ENCODE measurements at regions not wholly inside any gene's neighbourhood (a gene's known extent, or its start where the extent isn't known, plus 50 kb on each side); places are given as distances from the start of the nearest gene placed in this dataset.

DNA sequence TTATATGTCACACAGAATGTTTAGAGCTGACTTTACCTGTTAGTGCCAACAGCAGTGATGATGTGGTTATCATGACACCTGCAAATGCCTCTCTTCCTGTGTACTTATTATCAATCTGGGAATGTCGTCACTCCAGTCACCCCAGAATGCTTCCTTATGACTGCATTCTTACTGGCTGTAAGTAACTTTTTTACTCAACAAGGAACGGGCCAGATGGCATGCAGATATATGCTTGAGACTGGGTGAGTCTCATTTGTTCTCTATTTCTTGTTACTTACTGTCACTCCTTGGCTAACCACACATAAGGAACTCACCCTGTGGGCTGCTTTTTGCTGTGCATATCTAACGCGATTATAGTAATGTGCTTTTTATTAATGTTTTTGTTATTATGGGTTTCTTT lies 385.5 kb upstream of the MEF2C start:
- no peak for DNase-seq (ENCODE audit: low read depth)

DNA sequence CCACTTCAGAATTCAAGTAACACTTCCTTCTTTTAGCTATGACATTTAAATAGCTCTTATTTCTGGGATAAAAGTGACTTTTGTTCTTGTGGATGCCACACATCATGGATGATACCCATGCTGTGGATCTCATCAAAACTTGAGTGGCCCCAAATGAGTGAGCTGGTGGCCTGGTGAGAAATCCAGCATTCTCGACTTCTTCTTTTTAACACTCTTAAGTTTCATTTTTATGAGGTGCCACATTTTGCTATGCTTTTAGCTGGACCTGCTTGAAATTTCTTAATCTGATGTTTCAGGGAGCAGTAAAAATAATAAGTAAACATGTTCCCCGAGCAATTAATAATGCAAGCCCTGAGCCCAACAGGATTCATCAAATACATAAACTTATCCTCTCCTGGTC lies 384.8 kb upstream of the MEF2C start:
- no peak for DNase-seq (ENCODE audit: low read depth)

DNA sequence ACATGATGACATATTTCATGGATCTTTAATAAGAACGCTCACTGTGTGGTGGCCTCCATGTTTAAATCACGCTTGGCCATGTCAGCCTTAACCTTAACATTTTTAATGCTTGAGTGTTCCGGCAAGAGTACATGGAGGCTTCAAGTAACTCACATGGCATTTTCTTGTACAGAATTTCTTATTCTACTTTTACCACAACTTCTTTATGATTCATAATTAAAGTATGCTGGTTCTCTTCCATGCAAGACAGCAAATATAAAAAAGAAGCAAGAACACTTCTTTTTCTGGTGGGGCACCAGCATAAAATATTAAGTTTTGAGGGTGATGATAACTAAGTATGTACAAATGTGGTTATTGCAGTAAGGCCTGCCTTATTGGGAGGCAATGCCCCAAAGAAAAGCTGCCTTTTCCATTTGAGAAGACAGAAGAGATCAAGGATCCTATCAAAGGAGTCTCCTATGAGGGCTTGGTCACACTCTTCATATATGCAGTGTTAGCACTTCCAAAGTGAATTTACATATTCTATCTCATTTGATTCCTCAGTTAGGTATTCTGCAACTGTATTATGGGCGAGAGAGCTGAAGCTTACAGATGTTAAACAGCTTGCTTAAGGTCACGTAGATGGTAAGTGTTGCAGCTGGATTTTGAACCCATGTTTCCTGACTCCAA lies 382.7 kb upstream of the MEF2C start:
- DNase-seq (ENCODE audit: low read depth) = peak; percentile 88

DNA sequence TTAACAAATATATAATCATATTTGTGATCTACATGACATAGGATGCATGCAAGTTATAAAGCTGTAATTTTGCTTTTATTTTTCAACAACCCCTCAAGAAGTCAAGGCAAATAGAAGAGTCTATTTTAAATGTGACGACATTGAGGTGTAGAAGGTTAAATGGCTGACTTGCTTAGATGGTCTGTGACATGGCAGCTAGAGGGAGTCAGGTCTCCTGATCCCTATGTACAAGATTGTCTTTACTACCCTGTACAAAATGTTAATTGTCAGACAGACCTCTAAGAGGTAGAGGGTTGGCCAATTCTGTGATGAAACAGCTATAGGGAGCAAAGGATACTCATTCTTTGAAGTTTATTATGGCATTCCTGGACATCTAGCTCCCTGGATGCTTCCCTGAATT lies 380.9 kb upstream of the MEF2C start:
- no peak for DNase-seq (ENCODE audit: low read depth)

DNA sequence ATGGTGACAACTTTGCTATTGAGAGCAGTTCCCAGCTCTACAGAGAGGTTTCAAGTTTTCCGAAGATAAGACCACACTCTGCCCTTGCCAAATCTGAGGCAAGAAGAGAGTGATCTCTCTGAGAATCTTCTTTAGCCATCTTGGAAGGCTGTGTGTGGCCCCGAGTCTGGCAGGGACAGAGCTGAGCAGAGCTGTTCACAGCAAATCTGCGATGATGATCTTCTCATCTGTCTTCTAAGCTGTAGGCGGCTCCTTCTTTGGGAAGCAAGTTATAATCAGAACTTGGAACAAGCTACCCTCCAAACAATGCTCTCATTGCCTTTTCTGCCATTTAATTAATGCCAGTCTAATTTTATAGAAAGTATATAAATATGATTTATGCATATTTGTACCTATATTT lies 379.0 kb upstream of the MEF2C start:
- DNase-seq (ENCODE audit: low read depth) = no peak

DNA sequence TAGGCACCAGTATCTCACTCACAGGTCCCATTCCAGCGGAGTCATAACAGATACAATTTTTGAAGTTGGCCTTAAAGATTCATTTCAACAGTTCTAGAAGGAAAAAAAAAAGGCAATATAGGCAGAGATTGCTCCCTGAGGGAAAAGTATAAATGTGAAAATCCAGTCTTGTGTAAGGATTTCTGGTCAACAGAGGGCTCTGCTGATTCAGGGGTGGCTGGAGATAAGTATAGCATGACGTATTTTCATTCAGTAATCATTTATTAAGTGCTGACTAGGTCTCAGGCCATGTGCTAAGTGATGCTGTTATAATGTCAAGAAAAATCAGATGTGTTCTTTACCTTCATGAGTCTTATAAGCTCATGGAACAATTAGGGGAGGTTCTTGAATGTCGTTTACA lies 377.3 kb upstream of the MEF2C start:
- no peak for DNase-seq (ENCODE audit: low read depth)

DNA sequence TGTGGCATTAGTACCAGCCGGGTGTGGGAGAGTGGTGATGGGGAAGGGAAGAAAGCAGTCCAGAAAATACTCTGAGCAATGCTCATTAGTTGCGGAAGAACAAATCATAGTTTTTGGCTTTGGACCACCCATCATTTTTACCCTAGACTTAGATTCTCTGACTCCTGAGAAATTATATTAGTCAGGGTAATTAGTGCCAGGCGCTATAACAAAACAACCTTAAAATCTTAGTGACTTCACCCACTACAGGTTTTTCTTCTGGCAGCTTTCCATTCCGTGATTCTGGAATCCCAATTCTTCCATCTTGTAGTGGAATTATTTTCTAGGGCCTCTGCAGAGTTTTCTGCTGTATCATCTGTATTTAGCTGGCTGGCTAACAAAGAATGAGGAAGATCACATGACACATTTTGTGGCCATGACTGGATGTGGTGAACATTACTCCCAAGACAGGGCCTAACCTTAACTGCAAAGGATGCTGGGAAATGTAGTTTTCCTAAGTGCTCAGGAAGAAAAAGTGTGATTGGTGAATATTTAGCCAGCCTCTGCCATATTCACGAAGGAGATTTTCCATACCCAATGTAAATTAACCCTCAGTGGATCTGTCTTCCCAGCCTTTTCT lies 373.0 kb upstream of the MEF2C start:
- peak; percentile 82 for DNase-seq (ENCODE audit: low read depth)

DNA sequence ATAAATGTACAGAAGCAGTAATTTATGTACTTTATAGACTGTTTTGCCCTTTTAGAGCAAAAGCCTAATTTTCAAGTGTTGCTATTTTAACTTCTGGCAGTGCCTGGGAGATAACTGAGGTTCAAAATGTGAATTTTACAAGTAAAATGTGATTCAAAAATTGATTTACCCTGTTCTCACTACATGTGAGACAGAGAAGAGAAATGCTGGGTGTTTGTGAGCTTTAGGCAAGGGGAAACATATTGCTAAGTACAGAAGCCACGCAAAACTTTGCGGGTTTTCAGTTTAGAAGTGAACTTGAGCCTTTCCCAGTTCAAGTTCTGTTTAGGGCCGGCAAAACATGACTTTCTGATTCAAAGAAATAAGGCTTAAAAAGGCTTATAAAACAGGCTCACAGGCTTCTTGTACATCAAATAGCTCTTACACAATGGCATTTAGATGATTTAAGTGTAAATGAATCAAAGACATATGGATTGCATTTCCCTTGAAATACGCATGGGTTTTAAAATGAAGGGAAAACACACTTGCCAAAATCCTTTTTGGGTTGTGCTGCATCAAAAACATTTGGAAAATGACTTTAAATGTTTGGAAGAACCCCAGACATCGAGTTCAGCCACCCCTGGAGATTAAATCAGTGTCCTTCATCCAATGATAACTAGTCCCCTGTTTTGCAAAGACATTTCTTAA lies 370.8 kb upstream of the MEF2C start:
- DNase-seq (ENCODE audit: low read depth) = no peak

DNA sequence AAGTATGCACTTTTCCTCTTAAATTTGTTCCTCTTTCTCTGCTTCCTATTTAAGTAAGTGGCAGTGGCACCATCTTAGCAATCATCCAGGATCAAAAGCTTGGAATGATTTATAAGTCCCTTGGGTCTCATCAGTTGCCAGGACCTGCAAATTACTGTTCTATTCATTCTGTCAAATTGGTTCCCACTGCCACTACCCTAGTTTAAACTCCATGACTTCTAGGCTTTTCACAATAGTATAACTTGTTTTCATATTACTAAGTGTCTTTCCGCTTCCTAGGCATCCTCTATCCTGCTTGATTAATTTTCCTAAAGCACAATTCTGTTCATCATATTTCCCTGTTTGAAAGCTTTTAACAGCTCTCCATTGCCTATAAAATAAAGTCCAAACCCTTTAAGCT lies 363.9 kb upstream of the MEF2C start:
- no peak for DNase-seq (ENCODE audit: low read depth)

DNA sequence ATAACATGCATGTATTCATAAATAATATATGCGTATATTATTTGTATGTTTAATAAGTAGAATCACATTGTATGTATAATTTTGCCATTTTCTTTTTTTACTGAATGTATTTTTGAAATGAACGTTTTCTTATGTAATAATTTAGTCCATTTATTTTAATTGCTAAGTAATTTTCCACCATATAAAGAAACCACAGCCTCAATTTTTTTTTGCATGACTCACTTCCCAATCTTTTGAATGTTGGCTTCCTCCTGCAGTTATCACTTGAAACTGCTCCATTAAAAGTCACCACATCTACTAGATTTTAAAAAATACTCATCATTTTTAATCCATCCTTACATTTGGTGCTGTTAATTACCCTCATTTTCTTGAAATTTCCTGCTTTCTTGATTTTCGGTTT lies 363.3 kb upstream of the MEF2C start:
- peak; percentile 23 for DNase-seq (ENCODE audit: low read depth)

DNA sequence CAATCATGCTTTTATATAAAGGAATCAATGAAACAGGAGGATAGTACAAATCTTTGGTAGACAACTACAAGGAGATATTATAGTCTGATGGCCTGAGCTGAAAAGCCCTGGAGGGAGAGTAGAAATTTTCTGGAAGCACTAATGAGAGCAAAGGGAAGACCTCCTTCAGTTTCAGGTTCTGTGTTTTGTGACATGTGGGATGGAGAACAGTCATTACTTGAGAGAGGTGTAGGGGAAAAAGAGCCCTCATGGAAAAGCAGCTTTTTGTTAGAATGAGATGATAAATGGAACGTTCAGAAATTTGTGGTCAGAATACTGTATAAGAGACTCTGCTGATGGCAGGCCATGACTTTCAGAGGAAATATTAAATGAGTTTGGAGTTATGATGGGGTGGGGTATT lies 360.6 kb upstream of the MEF2C start:
- no peak for DNase-seq (ENCODE audit: low read depth)

DNA sequence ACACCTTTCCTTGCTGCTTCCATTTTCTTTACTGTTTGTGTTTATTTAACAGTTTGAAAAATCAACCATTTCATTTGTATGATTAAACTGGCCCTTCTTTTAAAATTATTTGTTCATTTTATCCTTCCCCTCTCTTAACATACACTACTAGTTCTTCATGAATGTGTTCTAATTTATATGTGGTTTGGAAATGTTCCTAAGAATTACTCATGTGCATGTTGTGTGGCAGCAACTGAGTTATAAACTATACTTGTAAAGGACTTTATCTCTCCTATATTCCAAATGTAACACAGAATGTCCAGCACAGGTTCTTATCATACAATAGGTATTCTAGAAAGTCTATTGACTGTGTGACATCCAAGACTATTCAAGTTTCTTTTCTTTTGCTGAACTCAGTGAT lies 358.2 kb upstream of the MEF2C start:
- DNase-seq (ENCODE audit: low read depth) = peak; percentile 19

DNA sequence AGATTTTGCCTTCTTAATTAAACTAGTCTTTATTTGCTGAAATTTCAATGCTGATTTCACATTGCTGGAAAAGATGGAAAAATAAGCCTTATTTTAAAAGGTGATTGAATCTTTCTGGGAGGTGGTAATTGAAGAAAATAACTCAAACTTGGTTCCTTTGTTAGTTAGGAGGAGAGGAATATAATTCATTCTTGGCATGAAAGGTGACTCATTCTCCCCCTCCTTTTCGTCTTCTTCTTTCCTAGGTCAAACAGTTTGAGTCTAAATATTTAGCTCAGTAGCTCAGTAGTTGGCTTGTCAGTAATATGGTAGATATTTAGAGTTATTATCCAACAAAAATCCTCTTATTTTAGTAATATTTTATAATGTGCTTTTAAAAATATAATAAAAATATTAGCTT lies 353.9 kb upstream of the MEF2C start:
- DNase-seq (ENCODE audit: low read depth) = peak; percentile 2

DNA sequence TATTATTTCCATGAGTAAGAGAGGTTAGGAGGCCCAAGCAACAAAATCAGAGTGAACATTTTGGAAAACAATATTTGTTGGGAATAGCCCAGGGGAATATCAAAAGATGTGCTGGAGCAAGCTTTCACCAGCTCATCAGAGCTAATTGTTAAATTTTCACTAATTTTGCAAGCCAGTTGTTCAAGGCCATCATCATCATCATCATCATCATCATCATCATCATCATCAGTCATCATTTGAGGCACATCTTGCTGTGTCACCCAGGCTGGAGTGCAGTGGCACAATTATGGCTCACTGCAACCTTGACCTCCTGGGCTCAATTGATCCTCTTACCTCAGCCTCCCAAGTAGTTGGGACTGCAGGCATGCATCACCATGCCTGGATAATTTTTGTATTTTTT lies 350.5 kb upstream of the MEF2C start:
- DNase-seq (ENCODE audit: low read depth) = no peak

DNA sequence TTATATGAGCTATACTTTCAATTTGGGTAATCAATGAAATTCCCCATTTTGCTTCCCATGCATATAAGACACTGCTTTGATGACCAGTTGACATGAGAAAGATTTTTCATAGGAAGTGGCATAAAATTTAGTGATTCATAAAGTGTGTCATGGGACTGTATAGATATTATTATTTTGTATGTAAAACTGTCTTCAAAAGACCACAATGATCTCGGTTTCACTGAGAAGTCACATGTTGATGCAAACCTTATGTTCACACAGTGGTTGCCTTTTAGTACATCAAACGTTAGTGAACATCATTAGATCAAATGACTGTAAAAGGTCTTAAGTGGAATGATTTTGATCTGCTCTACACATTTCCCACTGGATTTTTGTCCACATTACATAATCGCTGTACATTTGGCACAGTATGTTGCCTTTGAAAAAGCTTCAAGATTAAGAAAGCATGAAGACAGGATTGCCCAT lies 349.2 kb upstream of the MEF2C start:
- DNase-seq (ENCODE audit: low read depth) = no peak

DNA sequence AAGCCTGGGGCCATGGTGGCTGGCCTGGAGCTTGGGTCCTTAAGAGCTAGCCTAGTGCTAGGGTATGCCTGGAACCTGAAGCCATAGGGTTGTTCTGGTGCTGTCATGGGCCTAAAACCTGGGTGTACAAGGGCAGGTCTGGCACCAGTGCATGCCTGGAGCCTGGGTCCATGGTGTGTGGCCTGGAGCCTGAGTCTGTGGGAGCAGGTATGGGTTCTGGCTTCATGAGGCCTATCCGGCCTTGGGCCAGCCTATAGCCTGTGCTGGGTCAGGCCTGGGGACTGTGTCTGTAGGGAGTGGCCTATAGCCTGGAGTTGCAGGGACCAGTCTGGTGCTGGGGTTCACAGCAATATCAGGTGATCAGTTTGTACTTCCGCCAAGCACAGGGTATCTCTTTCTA lies 347.2 kb upstream of the MEF2C start:
- no peak for DNase-seq (ENCODE audit: low read depth)

DNA sequence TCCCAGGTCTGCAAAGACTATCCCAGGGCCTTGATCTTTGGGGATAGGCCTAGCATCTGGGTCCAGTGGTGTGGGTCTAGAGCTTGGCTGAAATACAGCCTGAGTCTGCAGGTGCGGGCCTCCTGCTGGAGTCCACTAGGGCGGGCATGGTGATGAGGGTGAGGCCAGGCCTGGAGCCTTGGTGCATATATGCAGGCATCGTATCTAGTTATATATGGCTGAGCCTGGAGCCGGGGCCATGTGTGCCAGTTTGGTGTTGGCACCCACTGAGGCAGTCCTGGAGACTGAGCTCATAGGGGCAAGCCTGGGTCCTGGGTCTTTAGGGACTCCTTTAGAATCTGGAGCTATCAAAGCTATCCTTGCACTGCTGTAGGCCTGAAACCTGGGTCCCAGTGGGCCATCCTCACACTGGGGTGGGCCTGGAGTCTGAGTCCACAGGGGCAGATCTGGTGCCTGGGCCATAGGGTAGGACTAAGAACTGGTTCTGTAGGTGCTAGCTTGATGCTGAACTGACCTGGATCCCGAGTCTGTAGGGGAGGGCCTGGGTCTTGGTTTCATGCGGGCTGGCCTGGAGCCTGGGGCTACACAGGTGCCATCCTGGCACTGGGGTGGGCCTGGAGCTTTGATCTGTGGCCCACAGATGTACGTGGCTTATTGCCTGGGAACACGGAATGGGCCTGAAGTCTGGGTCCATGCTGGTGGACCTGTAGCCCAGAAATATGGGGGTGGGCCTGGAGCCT lies 346.5 kb upstream of the MEF2C start:
- no peak for DNase-seq (ENCODE audit: low read depth)

DNA sequence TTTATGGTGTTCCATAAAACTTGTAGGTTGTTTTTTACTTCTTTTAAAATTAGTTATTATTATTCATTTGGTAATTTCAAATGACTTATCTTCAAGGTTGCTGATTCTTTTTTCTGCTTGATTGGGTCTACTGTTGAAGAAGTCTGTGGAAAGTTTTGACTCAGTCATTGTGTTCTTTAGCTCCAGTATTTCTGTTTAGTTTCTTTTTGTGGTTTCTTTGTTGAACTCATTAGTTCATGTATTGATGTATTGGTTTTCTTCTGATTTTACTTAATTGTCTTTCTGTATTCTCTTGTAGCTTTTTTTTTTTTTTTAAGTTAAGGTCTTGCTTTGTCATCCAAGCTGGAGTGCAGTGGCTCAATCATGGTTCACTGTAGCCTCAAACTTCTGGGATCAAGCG lies 345.4 kb upstream of the MEF2C start:
- no peak for DNase-seq (ENCODE audit: low read depth)

DNA sequence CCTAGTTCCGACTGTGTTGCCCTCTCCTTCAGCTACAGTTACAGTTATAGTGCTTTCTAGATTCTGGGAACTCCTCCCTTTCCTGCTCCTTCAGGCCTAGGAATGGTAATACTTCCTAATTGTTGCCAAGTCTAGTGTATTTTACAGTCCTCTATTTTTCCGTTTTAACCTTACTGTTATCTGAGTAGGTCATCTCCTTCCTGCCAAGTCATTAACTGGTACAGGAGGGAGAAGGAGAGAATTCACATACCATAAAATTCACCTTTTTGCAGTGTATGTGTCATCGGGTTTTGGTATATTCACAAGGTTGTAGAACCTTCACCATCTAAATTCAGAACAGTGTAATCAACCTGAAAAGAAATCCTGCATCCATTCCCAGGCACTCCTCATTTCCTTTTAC lies 335.4 kb upstream of the MEF2C start:
- no peak for DNase-seq (ENCODE audit: low read depth)

DNA sequence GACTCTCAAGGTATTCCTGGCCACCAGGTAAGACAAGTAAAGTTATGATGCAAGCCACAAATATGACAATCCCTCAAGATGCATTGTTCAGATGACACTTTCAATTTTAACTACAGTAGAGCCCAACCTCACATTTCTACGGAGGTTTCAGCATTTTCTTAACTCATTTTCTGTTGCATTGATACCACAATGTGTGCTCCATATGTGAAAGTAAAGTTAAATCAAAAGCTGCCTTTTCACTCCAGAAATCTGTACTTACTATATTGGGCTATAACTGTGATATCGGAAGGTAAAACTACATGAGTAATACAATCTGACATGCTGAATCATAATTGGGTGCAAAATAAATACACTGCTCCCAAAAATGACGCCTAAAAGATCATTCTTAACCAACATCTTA lies 333.6 kb upstream of the MEF2C start:
- no peak for DNase-seq (ENCODE audit: low read depth)

DNA sequence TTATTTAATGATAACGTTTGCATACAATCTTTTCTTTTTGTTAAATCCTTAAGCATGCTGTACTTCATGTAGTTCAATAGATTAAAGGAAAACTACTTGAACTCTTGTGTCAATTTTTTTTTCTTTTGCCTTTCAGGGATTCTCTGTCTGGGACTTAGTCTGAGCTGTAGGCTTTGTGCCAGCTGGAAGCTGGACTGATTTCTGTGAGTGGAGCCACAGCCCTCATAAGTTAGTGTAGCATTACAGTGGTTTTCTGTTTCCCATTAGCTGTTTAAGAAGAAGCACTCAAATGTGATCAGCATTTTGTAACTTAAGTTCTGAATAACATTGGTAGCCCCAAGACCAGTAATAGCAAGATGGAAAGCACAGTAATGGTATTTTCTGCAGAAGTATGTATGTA lies 330.6 kb upstream of the MEF2C start:
- no peak for DNase-seq (ENCODE audit: low read depth)

DNA sequence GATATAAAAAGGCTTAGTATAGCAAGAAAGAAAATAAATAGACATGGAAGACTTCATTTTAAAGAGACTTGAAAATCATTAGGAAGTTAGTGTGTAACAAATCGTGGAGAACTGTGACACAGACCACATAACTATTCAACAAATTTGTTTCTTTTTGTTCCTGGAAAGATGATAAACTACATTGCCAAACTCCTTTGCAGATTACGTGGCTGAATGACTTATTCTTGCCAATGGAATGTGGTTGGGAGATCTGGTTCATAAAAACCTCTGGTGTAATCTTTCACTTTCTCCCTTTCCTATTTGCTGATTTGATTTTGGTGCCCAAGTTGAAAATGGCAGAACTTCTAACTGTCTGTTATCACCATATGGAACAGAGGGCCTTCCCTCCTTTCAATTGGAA lies 328.9 kb upstream of the MEF2C start:
- peak; percentile 67 for DNase-seq (ENCODE audit: low read depth)

DNA sequence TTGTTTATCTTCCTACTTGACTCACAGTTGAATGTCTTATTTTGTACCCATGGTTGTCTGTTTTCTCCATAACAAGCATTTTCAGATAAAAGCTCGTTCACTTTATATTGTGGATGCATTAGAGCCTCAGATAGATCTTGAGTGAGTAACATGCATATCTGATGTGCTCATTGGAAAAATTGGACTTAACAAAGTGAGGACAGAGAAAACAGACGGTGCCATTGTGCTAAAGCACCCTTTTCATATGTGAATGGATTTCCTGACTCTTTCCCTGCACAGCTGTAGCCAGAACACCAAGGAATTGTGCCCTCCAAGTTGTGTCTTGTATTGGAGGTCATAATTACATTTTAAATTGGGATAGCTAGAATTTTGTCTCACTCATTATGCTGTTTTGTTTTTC lies 325.8 kb upstream of the MEF2C start:
- DNase-seq (ENCODE audit: low read depth) = no peak

Measured in ELR (cell line).